Endometrial microvascular endothelial cells (primary cell): ENCODE measurements at regions not wholly inside any gene's neighbourhood (a gene's known extent, or its start where the extent isn't known, plus 50 kb on each side); places are given as distances from the start of the nearest gene placed in this dataset.

Experiments used
- in situ Hi-C: cut with HindIII; loops from 2 replicates; pipeline ENCODE4 v1.10.0; 2017; ENCODE audit warnings: low sequenced_read_pairs, low pct_unique_long_range_greater_than_20kb; ENCODE audit errors: inconsistent ontology term

GRCh38 chr21:17451364-17451891 lies 61.4 kb upstream of the CXADR start:
- in situ Hi-C loops = no loop called here

DNA sequence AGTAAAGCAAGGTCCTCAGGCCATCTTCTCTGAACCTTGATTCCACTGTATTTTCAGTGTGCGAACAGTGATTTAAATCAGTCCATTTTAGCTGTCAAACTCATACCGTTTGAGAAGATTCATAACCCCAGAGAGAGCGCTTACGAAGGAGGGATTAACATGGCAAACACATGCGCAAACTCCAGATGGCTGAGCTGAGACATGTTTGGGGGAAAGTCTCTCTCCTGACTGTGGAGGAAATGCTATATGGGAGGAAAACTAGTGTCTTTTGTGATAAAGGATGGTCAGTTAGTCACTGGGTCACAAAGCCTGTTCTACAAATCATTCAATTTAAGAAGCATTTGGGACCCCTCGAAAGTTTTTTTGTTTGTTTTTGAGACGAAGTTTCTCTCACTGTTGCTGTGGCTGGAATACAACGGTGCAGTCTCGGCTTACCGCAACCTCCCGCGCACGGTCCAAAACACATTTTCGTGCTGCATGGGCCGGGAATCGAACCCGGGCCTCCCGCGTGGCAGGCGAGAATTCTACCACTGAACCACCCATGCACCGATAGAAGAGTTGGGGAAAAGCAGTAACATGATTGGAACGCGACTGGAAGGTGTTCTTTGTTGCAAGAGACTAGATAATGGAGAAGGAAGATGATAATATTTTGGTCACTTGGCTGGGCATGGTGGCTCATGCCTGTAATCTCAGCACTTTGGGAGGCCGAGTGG lies 58.4 kb upstream of the CXADR start:
- in situ Hi-C loops = no loop called here

GRCh38 chr21:17455028-17455353 lies 57.9 kb upstream of the CXADR start:
- in situ Hi-C loops = no loop called here

DNA sequence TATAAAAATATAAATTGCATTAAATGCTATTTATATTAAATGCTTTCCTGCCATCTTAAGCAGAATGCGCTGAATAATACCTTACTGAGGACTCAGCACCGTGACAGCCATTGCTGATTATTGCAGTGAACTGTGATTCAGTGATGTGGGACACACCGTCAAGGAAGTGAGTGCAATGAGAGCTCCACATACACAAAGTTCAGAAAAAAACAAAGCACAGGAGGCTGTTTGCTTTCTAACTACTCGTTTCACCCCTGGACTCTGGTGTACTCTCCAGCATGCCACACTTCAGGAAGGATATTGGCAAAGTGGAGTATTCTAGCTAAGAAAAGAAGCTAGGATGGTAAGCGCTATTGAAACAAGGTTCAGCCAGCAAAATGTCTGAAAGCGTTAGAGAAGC lies 57.4 kb upstream of the CXADR start:
- in situ Hi-C loops = no loop called here

GRCh38 chr21:17458279-17458678 lies 54.6 kb upstream of the CXADR start:
- in situ Hi-C loops = no loop called here

DNA sequence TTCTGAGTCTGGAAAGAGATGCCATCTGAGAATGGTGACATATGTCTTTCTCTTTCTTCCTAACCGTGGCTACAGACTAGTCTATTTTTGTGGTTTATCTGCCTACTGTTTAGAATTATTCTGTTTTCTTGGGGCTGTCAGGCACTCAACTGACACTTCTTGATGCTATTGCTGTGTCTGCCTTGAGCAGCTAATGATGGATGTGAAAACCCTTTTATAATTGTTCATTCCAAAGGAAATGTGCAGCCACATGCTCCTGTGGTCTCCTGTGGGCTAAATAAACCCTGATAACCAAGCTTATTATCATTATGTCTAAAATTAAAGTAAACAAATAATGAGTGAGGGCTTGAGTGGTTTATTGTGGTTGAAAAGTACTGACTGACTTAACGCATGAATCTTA lies 52.7 kb upstream of the CXADR start:
- in situ Hi-C loops = no loop called here

- in situ Hi-C loops = no loop called here
These were observed 51.8 kb upstream of the CXADR start for GRCh38 chr21:17461014-17461413.

GRCh38 chr21:17461582-17461981 lies 51.3 kb upstream of the CXADR start:
- in situ Hi-C loops = no loop called here

- in situ Hi-C loops = no loop called here
These were observed 50.4 kb upstream of the CXADR start for GRCh38 chr21:17462276-17462981.
